GM12878 (cell line): ENCODE measurements at regions not wholly inside any gene's neighbourhood (a gene's known extent, or its start where the extent isn't known, plus 50 kb on each side); places are given as distances from the start of the nearest gene placed in this dataset.

Experiments used
- ATAC-seq: fragments of 200-7000 bp; cut with Tn5 transposase; 3 replicates; pipeline ENCODE4 v1.9.1; 2020; ENCODE audit warnings: mild to moderate bottlenecking, moderate library complexity
- BruUV-seq: library from RNA; stranded (reverse); fragments of 400-500 nt; replicated peaks from 2 replicates; lab custom pipeline; 2021; lab: Mats Ljungman, UMichigan
- CTCF ChIA-PET: fragments of 300-600 bp; sonication (Branson Sonifier 250); formaldehyde crosslinking; extraction: SDS; loops from one replicate; lab custom pipeline; 2021; ENCODE audit warnings: inconsistent platforms; lab: Yijun Ruan, JAX
- POLR2A ChIA-PET: fragments of 350-600 bp; formaldehyde crosslinking; extraction: SDS; loops from one replicate; lab custom pipeline; 2021; ENCODE audit warnings: inconsistent platforms; lab: Charles Lee
- RAD21 ChIA-PET: fragments of 300-600 bp; sonication (Branson Sonifier 250); formaldehyde crosslinking; loops from one replicate; lab custom pipeline; 2023; ENCODE audit warnings: antibody characterized with exemption; ENCODE audit not compliant: unreplicated experiment; lab: Charles Lee
- SMC1A ChIA-PET: fragments of 300-600 bp; sonication (Branson Sonifier 250); formaldehyde crosslinking; loops from one replicate; lab custom pipeline; 2023; ENCODE audit not compliant: unreplicated experiment, uncharacterized antibody; lab: Charles Lee
- DNase-seq: peaks from one replicate; pipeline ENCODE4 v3.0.0-alpha.2; 2011; ENCODE audit warnings: low read depth, low spot score
- FAIRE-seq: peaks from 3 replicates; lab custom pipeline; 2011; peaks lifted over from hg19 to GRCh38; lab: Jason Lieb, UNC
- H2AFZ ChIP-seq: 2 replicates; pipeline ENCODE4 v1.6.0; 2011; ENCODE audit warnings: low read depth, low read length, control low read depth; ENCODE audit not compliant: control insufficient read depth
- H3K27ac ChIP-seq: 2 replicates; pipeline ENCODE4 v1.5.1; 2011; ENCODE audit warnings: control low read depth; ENCODE audit not compliant: control insufficient read depth, insufficient read depth
- H3K27me3 ChIP-seq, 2 experiments: replicated peaks in 1 of 2; 2 replicates each; pipeline versions ENCODE4 v1.6.0 to v1.6.1; 2011; ENCODE audit warnings: low read length in 1 of 2; ENCODE audit not compliant: control insufficient read depth in 2 of 2, insufficient read depth in 2 of 2
- H3K36me3 ChIP-seq, 2 experiments: 2 replicates each; pipeline ENCODE4 v1.5.1; 2011; ENCODE audit warnings: low read length in 1 of 2; ENCODE audit not compliant: control insufficient read depth in 2 of 2, insufficient read depth in 2 of 2
- H3K4me1 ChIP-seq: 2 replicates; pipeline ENCODE4 v1.6.1; 2011; ENCODE audit warnings: mild to moderate bottlenecking, low read length, moderate library complexity, mixed read lengths; ENCODE audit not compliant: control insufficient read depth, insufficient read depth
- H3K4me2 ChIP-seq: 2 replicates; pipeline ENCODE4 v1.6.0; 2011; ENCODE audit warnings: control low read depth; ENCODE audit not compliant: control insufficient read depth, insufficient read depth
- H3K4me3 ChIP-seq: fragments of 200-600 bp; sonication (generic); 2 replicates; pipeline ENCODE4 v1.5.1; 2016
- H3K79me2 ChIP-seq: 2 replicates; pipeline ENCODE4 v1.6.0; 2011; ENCODE audit warnings: low read length; ENCODE audit not compliant: control insufficient read depth, insufficient read depth
- H3K9ac ChIP-seq: 2 replicates; pipeline ENCODE4 v1.8.0; 2011; ENCODE audit warnings: low read length, control low read depth, mixed read lengths; ENCODE audit not compliant: control insufficient read depth, insufficient read depth
- H3K9me3 ChIP-seq: replicated peaks from 3 replicates; pipeline ENCODE4 v1.5.1; 2011; ENCODE audit warnings: mild to moderate bottlenecking, low read length; ENCODE audit not compliant: control insufficient read depth, insufficient read depth
- H4K20me1 ChIP-seq: 2 replicates; pipeline ENCODE4 v1.6.0; 2011; ENCODE audit not compliant: control insufficient read depth, insufficient read depth
- CBX5 ChIP-seq: sonication (generic); IDR thresholded peaks from 2 replicates; pipeline ENCODE4 v1.6.1; 2016; ENCODE audit warnings: low read depth, moderate library complexity, mild to moderate bottlenecking, inconsistent platforms
- CREM ChIP-seq: IDR thresholded peaks from 2 replicates; pipeline ENCODE4 v1.6.1; 2014; ENCODE audit warnings: antibody characterized with exemption, low read depth
- E4F1 ChIP-seq: fragments of 450-650 bp; IDR thresholded peaks from 2 replicates; pipeline ENCODE4 v1.6.1; 2018; ENCODE audit warnings: borderline replicate concordance, mild to moderate bottlenecking; ENCODE audit not compliant: partially characterized antibody
- HDAC6 ChIP-seq: fragments of 200-600 bp; sonication (generic); IDR thresholded peaks from one replicate; pipeline ENCODE4 v1.8.0; 2017; ENCODE audit warnings: antibody characterized with exemption; ENCODE audit not compliant: unreplicated experiment
- MXI1 ChIP-seq: fragments of 150-350 bp; IDR thresholded peaks from 2 replicates; pipeline ENCODE4 v1.6.1; 2011; ENCODE audit warnings: low read depth, mild to moderate bottlenecking, inconsistent platforms, low read length, improper control_type of control experiment
- NFIC ChIP-seq: IDR thresholded peaks from 2 replicates; pipeline ENCODE4 v1.6.1; 2012; ENCODE audit warnings: low read depth, mild to moderate bottlenecking, inconsistent platforms, low read length, moderate library complexity
- NFXL1 ChIP-seq: fragments of 450-650 bp; IDR thresholded peaks from 2 replicates; pipeline ENCODE4 v1.6.1; 2017; ENCODE audit warnings: antibody characterized with exemption, mild to moderate bottlenecking, borderline replicate concordance
- NR2C1 ChIP-seq: fragments of 450-650 bp; IDR thresholded peaks from 2 replicates; pipeline ENCODE4 v1.6.1; 2017; ENCODE audit warnings: antibody characterized with exemption, mild to moderate bottlenecking, moderate library complexity
- PRDM15 ChIP-seq: fragments of 450-650 bp; formaldehyde crosslinking; IDR thresholded peaks from 2 replicates; pipeline ENCODE4 v1.4.0; 2020; ENCODE audit warnings: mild to moderate bottlenecking, moderate library complexity
- RB1 ChIP-seq: fragments of 450-650 bp; formaldehyde crosslinking; IDR thresholded peaks from 2 replicates; pipeline ENCODE4 v1.6.1; 2017; ENCODE audit warnings: mild to moderate bottlenecking, borderline replicate concordance
- RELA ChIP-seq: fragments of 450-650 bp; IDR thresholded peaks from 2 replicates; pipeline ENCODE4 v1.8.0; 2014; ENCODE audit warnings: borderline replicate concordance; ENCODE audit not compliant: partially characterized antibody
- ZBED1 ChIP-seq: IDR thresholded peaks from 2 replicates; pipeline ENCODE4 v1.6.1; 2016; ENCODE audit warnings: borderline replicate concordance
- WGBS: methylation state at CpG from one replicate; pipeline ENCODE4 v1.1.6; 2016; ENCODE audit warnings: low lambda C conversion rate; ENCODE audit not compliant: insufficient replicate concordance, insufficient coverage; ENCODE audit errors: missing lambda C conversion rate; 5-methylcytosine and 5-hydroxymethylcytosine counted together
- in situ Hi-C: fragments of 300-500 bp; cut with MboI; formaldehyde crosslinking; loops from 9 replicates; pipeline ENCODE4 v1.14.3; 2018; ENCODE audit warnings: mixed read lengths
- intact Hi-C: fragments of 100-400 bp; cut with micrococcal nuclease; formaldehyde crosslinking; loops from one replicate; pipeline ENCODE4 v1.14.2; 2022; ENCODE audit not compliant: unreplicated experiment
- TF ChIP-seq, protein P1 (sequence below): IDR thresholded peaks from 2 replicates; pipeline ENCODE4 v1.6.1; 2012; ENCODE audit warnings: mild to moderate bottlenecking, low read depth, low read length

DNA sequence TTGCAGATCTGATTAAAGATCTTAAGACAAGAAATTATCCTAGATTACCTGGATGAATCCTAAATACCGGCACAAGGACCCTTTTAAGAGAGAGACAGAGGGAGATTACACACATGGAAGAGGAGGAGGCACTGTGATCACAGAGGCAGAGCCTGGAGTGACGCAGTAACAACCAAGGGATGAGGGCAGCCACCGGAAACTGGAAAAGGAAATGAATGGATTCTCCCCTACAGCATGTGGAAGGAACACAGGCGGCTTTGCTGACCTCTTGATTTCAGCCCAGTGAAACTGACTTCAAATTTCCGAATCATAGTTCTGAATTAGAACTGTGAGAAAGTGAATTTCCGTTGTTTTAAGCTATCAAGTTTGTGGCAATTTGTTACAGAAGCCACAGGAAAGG lies 50.2 kb upstream of the IVNS1ABP start:
- FAIRE-seq (no peak), DNase-seq (no peak), ATAC-seq (no peak)
- peaks cover 3% of the 10 kb centered on the region for H3K4me1 ChIP-seq
- H2AFZ ChIP-seq: no peak overlapping the region
- POLR2A ChIA-PET: no interaction called here
- intact Hi-C loops: loop anchor here (5.0 kb wide), 1 partner anchor 50 kb away; the partner anchor contains the start of gene IVNS1ABP
- H3K79me2 ChIP-seq: no peaks in the 10 kb centered on the region
- in situ Hi-C loops: no loop called here
- no peaks in the 10 kb centered on the region for H4K20me1 ChIP-seq
- RAD21 ChIA-PET: no interaction called here
- no peak overlapping the region for H3K4me3 ChIP-seq
- no peaks in the 10 kb centered on the region; the same call in 1 of the 3 replicates for H3K9me3 ChIP-seq
- no peaks in the 10 kb centered on the region for H3K27me3 ChIP-seq
- H3K36me3 ChIP-seq: no peaks in the 10 kb centered on the region
- no peak overlapping the region for H3K27ac ChIP-seq
- 98% methylated on average over 6 of the region's 6 CpGs for WGBS
- SMC1A ChIA-PET: interaction anchor here (1.4 kb wide), 1 partner anchor 49 kb away, joined by 6 read pairs; no protein-coding TSS in a partner anchor
- no peak overlapping the region for H3K4me2 ChIP-seq
- no peak overlapping the region for H3K9ac ChIP-seq
- no peak for TF ChIP-seq CBX5
- no peak for TF ChIP-seq CREM
- TF ChIP-seq NR2C1: no peak
- TF ChIP-seq, protein P1, sequence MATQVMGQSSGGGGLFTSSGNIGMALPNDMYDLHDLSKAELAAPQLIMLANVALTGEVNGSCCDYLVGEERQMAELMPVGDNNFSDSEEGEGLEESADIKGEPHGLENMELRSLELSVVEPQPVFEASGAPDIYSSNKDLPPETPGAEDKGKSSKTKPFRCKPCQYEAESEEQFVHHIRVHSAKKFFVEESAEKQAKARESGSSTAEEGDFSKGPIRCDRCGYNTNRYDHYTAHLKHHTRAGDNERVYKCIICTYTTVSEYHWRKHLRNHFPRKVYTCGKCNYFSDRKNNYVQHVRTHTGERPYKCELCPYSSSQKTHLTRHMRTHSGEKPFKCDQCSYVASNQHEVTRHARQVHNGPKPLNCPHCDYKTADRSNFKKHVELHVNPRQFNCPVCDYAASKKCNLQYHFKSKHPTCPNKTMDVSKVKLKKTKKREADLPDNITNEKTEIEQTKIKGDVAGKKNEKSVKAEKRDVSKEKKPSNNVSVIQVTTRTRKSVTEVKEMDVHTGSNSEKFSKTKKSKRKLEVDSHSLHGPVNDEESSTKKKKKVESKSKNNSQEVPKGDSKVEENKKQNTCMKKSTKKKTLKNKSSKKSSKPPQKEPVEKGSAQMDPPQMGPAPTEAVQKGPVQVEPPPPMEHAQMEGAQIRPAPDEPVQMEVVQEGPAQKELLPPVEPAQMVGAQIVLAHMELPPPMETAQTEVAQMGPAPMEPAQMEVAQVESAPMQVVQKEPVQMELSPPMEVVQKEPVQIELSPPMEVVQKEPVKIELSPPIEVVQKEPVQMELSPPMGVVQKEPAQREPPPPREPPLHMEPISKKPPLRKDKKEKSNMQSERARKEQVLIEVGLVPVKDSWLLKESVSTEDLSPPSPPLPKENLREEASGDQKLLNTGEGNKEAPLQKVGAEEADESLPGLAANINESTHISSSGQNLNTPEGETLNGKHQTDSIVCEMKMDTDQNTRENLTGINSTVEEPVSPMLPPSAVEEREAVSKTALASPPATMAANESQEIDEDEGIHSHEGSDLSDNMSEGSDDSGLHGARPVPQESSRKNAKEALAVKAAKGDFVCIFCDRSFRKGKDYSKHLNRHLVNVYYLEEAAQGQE: no peak
- TF ChIP-seq RB1: no peak
- TF ChIP-seq E4F1: no peak
- TF ChIP-seq PRDM15 (CRISPR knock-in tag): no peak
- no peak for TF ChIP-seq NFIC
- TF ChIP-seq MXI1: no peak
- no peak for TF ChIP-seq ZBED1
- TF ChIP-seq NFXL1: no peak
- TF ChIP-seq RELA: no peak
- no peak for TF ChIP-seq HDAC6
- no TSS peak for BruUV-seq
- CTCF ChIA-PET: interaction anchor here (1.1 kb wide), 1 partner anchor 16 kb away, joined by 3 read pairs; no protein-coding TSS in a partner anchor
